Glomerular endothelial cell (primary cell): ENCODE measurements at regions not wholly inside any gene's neighbourhood (a gene's known extent, or its start where the extent isn't known, plus 50 kb on each side); places are given as distances from the start of the nearest gene placed in this dataset.
"Not testable (repeated sequence)": the region's sequence is repeated elsewhere in the genome, so short reads cannot be mapped to it uniquely, and the experiment has no call there.

Experiments
- DNase-seq: peaks from one replicate; pipeline ENCODE4 v3.0.0-alpha.2; 2011; ENCODE audit warnings: low read depth, low spot score; ENCODE audit errors: extremely low read depth

DNA sequence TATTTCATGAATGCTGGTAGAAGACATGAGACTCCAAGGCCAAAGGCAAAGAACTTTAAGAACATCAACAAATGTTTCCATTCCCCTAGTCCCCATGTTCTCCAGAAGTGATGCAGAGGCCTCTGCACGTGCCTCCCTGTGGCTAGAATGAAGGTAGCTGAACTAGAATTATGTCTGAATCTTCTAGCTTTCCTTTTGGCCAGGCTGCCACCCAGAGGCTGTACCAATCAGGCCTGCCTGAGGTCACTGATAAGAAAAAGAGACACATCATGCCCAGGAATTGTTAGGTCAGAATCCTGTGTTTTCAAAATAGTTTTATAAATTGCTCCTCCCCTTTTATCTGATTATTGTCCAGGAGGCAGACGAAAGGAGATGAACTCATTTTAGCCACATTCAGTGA, 188.0 kb upstream of the SLC16A7 start:
- DNase-seq = no peak

DNA sequence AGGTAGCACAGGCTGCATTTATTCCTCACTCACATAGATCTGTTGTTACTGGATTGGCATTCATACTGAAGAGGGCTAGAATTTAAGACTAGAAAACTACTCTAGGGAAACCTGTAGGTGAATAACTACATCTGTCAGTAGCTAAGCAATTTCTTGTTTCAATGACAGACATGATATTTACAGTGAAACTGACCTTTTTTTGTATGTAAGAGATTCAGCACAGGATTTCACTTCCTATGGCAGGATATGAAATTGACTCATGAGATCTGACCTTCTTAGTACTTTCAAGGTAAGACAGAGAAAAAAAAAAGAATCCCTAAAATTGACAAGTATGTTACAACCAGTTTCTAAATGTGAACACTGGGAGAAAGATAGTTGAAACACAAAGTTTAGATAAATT, 189.8 kb upstream of the SLC16A7 start:
- no peak for DNase-seq

GRCh38 chr12:59404109-59404650, 191.6 kb upstream of the SLC16A7 start:
- no peak for DNase-seq

DNA sequence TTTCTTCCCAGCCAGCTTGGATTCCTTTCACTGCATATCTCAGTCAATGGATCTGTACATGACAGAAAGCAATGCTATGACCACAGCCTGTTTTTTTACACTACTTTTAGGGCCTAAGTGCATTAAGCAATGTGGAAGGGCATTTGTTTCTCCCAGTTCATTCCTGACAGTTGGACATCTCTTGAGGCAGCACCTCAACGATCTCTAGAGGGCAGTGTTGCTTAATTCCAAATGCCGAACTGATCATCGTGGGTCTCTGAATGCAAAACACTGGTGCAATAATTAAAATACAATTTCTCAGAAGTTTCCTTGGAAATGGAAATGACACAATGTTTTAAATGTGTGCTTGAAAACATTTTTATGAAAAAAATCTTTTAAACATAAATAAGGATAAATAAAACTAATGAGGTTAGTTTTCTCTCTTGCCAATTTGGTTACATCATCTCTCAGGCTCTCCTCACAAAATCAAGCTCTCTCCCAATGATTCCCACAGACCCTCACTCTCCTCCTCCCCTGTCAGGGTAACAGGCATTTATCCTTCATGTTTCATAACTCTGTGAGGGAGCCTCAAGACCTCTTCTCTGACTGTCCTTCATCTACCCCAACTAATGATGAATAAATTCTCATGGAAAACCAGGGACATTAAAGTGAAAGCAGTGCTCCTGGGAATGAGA, 192.4 kb upstream of the SLC16A7 start:
- peak; percentile 47 for DNase-seq

DNA sequence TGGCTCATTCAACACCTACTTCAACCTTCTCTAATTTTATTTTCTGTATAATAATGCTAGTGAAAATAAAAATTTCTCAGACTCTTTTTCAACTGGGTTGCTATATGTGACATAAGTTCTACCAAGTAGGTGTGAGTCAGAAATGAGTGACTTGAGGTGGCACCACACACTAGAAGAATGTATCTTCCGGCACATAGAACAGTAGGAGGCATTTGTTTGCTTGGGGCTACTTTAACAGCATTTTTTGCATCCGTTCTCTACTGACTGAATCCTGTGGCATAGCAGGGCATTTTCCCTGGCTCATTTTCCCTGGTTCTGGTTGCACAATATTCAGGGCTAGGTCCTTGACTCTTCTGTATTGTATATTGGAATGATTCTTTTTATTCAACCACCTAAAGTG, 194.0 kb upstream of the SLC16A7 start:
- no peak for DNase-seq

GRCh38 chr12:59398164-59398563, 197.7 kb upstream of the SLC16A7 start:
- no peak for DNase-seq

- DNase-seq = no peak
Observed at GRCh38 chr12:59396919-59397318, 198.9 kb upstream of the SLC16A7 start.

DNA sequence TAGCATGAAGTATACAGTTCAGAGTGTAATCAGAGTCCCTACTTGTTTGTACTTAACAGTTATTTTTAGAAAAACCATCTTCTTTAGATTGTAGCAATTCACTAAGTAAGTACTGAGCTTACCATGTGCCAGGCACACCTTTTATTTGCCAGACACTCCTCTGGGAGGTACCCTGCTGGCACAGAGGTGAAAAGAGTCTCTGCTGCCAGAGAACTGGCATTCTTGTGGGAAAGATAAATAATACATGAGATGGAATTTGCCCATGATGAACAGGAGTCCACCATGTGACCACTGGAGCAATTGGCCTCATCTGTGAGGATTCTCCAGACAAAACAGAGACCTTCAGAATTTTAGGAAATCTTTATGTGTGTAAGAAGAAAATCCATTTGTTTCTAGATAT, 199.3 kb upstream of the SLC16A7 start:
- no peak for DNase-seq

- DNase-seq = not testable (repeated sequence)
Observed at GRCh38 chr12:59395310-59395709, 200.5 kb upstream of the SLC16A7 start.

DNA sequence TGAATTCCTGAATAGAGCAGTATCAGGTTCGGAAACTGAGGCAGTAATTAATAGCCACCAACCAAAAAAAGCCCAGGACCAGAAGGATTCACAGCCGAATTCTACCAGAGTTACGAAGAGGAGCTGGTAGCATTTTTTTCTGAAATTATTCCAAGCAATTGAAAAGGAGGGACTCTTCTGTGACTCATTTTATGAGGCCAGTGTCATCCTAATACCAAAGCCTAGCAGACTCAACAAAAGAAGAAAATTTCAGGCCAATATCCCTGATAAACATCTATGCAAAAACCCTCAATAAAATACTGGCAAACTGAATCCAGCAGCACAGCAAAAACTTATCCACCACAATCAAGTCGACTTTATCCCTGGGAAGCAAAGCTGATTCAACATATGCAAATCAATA, 202.3 kb upstream of the SLC16A7 start:
- DNase-seq = no peak

DNA sequence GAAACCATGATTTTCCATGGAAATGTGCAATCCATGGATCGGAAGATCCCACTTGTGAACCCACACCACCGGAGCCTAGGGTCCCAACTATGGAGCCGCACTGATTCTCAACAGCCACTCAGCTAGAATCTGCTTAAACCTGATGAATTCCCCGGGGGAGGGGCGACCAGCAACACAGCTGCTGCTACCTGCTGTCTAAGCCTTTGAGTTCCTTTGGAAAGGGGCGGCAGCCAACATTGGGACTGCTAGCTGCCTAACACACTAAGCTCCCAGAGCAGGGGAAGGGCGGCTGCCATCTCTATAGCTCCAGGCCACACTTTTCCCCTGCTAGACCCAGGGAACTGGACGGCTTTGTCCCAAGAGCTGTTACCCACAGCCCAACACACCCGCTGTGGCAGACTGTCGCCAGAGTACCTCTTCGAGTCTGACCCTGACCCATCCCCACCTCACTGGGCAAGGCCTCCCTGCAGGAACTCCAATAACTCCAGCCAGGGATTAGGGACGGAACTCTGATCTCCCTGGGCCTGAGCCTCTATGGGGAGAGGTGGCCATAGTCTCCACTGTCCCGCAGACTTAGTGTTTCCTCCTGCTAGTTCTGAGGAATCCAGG, 205.8 kb upstream of the SLC16A7 start:
- no peak for DNase-seq

- DNase-seq = no peak
Observed at GRCh38 chr12:59388694-59389093, 207.1 kb upstream of the SLC16A7 start.

GRCh38 chr12:59388176-59388575, 207.7 kb upstream of the SLC16A7 start:
- no peak for DNase-seq

DNA sequence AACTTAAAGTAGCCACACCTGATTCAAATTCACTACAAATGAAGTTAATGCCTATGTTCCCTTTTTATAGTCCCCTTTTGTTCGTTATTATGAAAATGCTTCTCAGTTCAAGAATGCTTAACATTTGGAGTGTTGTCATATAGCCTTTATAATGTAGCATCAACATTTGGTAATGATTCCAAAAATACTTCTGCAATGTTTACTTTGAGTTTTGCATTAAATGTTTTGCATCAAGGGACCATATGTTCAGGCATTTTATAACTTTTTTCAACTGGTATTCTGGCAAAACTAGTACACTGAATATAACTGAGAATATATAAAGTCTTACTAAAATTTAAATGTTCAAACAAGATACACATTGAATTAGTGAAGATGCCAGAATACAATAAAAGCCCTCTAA, 209.6 kb upstream of the SLC16A7 start:
- DNase-seq = no peak

DNA sequence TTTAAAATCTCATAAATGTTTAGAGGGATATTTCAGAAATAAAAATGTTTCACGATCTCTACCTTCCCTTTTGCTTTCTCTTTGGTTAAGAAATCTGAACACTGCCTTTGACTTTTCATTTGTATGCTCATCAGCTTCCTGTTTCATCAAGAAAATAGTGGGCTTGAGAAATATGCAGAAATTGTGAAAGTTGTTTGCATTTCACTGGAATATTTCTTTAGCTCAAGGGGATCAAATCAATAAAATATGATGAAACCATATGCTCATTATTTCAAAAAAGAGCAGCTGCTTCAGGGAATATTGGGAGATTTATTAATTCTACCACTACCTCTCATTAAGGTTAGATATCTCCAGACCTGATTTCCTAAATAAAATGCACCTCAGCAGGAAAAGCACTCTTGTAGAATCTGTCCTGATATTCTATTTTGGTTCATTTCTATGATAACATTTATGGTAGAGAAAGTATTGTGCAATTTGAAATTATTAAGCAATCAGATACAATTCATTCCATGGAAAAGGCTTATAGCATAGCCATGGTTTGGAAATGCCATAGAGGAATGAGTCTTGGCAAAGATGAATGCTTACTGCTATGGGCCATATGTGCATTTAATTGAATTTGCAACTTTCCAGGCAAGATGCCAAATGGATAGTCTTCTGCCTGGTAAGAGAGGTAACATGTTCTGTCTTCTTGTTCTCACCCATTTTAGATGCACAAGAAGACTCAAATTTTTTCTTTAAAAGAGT, 212.6 kb upstream of the SLC16A7 start:
- no peak for DNase-seq

- no peak for DNase-seq
Observed at GRCh38 chr12:59382282-59383078, 213.3 kb upstream of the SLC16A7 start.

- DNase-seq = no peak
Observed at GRCh38 chr12:59381106-59381505, 214.7 kb upstream of the SLC16A7 start.

DNA sequence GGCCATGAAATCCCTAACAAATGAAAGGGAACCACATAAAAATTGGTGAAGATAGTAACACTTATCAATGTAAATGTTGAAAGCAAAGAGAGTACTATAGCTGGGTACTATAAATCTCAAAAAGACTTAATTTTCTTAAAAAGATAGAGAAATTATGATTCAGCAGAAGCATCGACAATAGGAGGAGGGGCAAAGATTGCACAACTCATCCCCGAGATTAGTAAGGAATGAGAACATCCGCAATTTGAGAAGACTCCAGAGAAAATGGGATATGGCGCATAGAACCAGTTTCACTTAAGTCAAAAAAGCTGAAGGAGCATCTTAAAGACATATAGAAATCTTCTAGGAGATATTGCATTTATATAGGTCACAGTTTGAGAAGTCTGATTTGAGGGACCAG, 220.2 kb upstream of the SLC16A7 start:
- DNase-seq = no peak

DNA sequence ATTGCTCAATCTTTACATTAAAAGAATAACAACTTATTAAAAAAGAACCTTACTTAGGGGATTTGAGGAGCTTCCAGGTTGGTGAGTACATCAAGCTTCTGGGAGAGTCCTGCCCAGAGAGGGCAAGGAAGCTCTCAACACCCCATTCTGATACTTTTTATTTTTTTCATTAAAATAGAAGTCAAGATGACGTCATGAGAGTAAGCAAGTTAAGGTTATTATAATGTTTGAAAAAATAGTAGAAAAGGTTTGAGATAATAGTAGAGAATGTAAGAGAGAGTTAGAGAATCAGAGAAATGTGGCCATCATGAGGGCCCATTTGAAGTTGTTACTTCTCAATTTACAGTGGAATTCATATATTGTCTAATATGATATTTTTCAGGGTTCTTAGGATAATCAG, 221.0 kb upstream of the SLC16A7 start:
- DNase-seq = no peak

GRCh38 chr12:59372956-59373355, 222.9 kb upstream of the SLC16A7 start:
- DNase-seq = peak; percentile 2

GRCh38 chr12:59370933-59371332, 224.9 kb upstream of the SLC16A7 start:
- DNase-seq = no peak
